ENCODE measurements at regions not wholly inside any gene's neighbourhood (a gene's known extent, or its start where the extent isn't known, plus 50 kb on each side); places are given as distances from the start of the nearest gene placed in this dataset.

- Histone ChIP-seq H3K4me3 (no peak overlapping the region), H3K36me3 (no peaks in the 10 kb centered on the region), H3K27me3 (no peaks in the 10 kb centered on the region), H3K9me3 (no peaks in the 10 kb centered on the region)
- DNase-seq, result no peak
These were observed 256.6 kb upstream of the PPFIA2 start for GRCh38 chr12:82015623-82016347.

GRCh38 chr12:82012176-82012575, 253.0 kb upstream of the PPFIA2 start:
- Histone ChIP-seq H3K9me3 (no peaks in the 10 kb centered on the region), H3K27me3 (no peaks in the 10 kb centered on the region), H3K4me3 (no peak overlapping the region), H3K36me3 (no peaks in the 10 kb centered on the region)
- DNase-seq, result no peak

GRCh38 chr12:82009524-82009923, 250.4 kb upstream of the PPFIA2 start:
- Histone ChIP-seq H3K36me3 (no peaks in the 10 kb centered on the region), H3K9me3 (no peaks in the 10 kb centered on the region), H3K4me3 (no peak overlapping the region), H3K27me3 (no peaks in the 10 kb centered on the region)
- no peak for DNase-seq

DNA sequence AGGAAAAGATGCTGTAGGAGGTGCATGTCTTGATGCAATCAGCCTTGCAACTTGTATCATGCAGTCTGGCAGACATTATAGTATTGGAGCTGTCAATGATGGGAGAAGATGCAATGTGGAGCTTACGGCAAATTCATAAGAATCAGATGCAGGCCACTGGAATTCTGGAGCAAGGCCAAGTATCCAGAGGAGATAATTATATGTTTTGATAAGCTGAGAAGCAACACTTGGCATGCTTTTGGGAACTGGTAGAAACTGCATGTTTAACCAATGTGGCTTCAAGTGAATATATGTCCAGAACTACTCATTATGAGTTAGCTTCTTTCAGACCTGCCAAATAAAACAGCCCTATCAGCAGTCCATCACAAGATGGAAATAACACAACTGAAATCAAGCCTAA, 249.1 kb upstream of the PPFIA2 start:
- Histone ChIP-seq H3K27me3 (no peaks in the 10 kb centered on the region), H3K4me3 (no peak overlapping the region), H3K36me3 (no peaks in the 10 kb centered on the region), H3K9me3 (no peaks in the 10 kb centered on the region)
- DNase-seq, result no peak

DNA sequence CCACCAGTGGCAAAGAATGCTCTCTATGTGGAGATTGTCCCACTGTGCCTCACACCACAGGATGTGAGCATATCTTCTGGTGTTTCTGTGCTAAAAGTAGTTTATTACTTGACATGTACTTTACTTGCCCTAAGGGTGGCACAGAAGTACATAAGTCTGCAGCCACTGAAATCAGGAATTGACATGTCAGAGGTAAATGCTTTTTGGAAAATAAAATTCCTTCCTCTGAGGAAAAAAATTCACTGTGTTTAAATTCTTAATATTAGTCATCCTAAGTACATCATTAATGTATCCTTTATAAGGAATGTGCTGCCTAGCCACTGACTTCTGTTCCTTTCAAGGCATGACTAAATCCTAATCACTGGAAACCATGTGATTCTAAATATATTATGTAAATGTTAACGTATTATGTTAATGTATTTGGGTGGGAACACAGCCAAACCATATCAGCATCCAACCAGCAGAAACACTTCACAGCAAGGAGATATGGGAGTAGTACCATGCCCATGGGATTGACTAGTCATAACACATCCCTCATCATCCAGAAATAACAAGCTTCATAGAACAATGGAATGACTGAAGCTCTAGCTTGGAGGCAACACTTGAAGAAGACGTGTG, 239.7 kb upstream of the PPFIA2 start:
- H3K4me3 ChIP-seq, result no peak overlapping the region
- H3K27me3 ChIP-seq, result no peaks in the 10 kb centered on the region
- peak; percentile 4 for DNase-seq
- H3K36me3 ChIP-seq, result no peaks in the 10 kb centered on the region
- no peaks in the 10 kb centered on the region for H3K9me3 ChIP-seq

- no peak for DNase-seq
These were observed 233.3 kb upstream of the PPFIA2 start for GRCh38 chr12:81992461-81992860.

GRCh38 chr12:81991868-81992267, 232.7 kb upstream of the PPFIA2 start:
- Histone ChIP-seq H3K27me3 (no peaks in the 10 kb centered on the region), H3K4me3 (no peak overlapping the region), H3K36me3 (no peaks in the 10 kb centered on the region), H3K9me3 (no peaks in the 10 kb centered on the region)
- DNase-seq, result no peak

More at GRCh38 chr12:81992461-81992860, 233.3 kb upstream of the PPFIA2 start:
- H3K9me3 ChIP-seq, result no peaks in the 10 kb centered on the region
- no peaks in the 10 kb centered on the region for H3K27me3 ChIP-seq
- H3K4me3 ChIP-seq, result no peak overlapping the region
- H3K36me3 ChIP-seq, result no peaks in the 10 kb centered on the region

DNA sequence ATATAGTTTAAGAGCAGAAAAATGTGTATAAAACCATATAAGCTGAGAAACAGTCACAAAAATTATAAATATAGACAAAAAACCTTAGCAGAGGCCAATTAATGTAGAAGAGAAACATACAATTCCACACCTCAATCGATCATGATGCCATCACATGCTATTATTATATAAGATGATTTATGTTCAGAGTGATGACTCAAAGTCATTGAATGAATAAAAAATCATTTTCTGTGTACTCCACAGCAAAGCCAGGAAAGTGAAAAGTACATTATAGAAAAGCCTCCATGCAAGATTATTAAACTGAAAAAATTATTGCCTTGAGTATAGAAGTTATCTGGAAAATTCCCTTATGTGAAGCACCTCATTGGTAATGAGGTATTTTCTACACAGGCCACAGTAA, 229.2 kb upstream of the PPFIA2 start:
- H3K36me3 ChIP-seq, result no peaks in the 10 kb centered on the region
- no peaks in the 10 kb centered on the region for H3K27me3 ChIP-seq
- H3K9me3 ChIP-seq, result no peaks in the 10 kb centered on the region
- H3K4me3 ChIP-seq, result no peak overlapping the region
- no peak for DNase-seq

GRCh38 chr12:81987371-81987770, 228.2 kb upstream of the PPFIA2 start:
- DNase-seq, result no peak
- H3K9me3 ChIP-seq, result no peaks in the 10 kb centered on the region
- no peaks in the 10 kb centered on the region for H3K27me3 ChIP-seq
- H3K4me3 ChIP-seq, result no peak overlapping the region
- no peaks in the 10 kb centered on the region for H3K36me3 ChIP-seq

GRCh38 chr12:81976661-81977060, 217.5 kb upstream of the PPFIA2 start:
- Histone ChIP-seq H3K4me3 (no peak overlapping the region), H3K36me3 (no peaks in the 10 kb centered on the region), H3K9me3 (no peaks in the 10 kb centered on the region), H3K27me3 (no peaks in the 10 kb centered on the region)
- DNase-seq, result no peak

DNA sequence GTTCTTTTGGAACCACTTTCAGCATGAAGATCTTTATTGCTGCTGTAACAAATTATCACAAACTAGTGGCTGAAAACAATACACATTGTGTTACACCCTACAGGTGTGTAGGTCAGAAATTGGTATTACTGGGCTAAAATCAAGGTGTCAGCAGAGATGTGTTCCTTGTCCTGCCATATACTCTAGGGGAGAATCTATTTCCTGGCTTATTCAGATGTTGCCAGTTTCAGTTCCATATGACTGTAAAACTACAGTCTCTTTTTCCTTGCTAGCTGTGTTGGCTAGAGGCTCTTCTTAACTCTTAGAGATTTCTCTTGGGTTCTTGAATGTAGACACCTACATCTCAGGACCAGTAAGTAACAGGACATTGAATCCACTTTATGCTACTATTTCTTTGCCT, 215.6 kb upstream of the PPFIA2 start:
- Histone ChIP-seq H3K4me3 (no peak overlapping the region), H3K36me3 (no peaks in the 10 kb centered on the region), H3K27me3 (no peaks in the 10 kb centered on the region), H3K9me3 (no peaks in the 10 kb centered on the region)
- DNase-seq, result no peak

DNA sequence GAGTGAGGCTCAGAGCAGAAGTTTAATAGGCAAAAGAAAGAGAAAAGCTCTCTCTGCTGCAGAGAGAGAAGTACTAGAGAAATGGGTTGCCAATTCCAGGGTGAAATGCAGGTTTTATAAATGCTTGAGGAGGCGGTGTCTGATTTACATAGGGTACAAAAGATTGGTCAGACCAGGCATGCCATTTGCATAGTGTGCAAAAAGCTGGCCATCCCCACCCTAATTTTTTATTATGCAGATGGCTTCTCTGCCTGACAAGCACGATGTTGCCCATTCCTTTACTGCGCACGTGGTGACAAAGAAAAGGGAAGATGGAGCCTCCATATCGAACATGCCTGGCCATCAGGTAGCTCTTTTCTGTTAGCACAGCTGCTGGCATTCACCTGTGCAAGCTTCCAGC, 209.3 kb upstream of the PPFIA2 start:
- Histone ChIP-seq H3K4me3 (no peak overlapping the region), H3K36me3 (no peaks in the 10 kb centered on the region), H3K9me3 (no peaks in the 10 kb centered on the region), H3K27me3 (no peaks in the 10 kb centered on the region)
- no peak for DNase-seq

DNA sequence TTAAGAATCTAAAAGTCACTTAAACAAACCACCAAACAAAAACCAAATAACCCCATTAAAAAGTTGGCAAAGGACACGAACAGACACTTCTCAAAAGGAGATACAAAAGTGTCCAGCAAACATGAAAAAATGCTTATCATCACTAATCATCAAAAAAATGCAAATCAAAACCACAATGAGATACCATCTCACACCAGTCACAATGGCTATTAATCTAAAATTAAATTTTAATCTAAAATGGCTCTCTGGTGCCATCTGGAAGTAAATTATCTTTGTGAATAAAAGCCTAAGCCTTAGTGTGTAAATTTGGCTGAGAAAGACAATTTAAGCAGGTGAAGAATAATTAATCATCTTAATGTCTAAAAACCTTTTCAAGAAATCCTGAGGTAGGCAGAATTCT, 204.5 kb upstream of the PPFIA2 start:
- Histone ChIP-seq H3K36me3 (no peaks in the 10 kb centered on the region), H3K4me3 (no peak overlapping the region), H3K9me3 (no peaks in the 10 kb centered on the region), H3K27me3 (no peaks in the 10 kb centered on the region)
- DNase-seq, result no peak

GRCh38 chr12:81963026-81963425, 203.9 kb upstream of the PPFIA2 start:
- Histone ChIP-seq H3K36me3 (no peaks in the 10 kb centered on the region), H3K4me3 (no peak overlapping the region), H3K27me3 (no peaks in the 10 kb centered on the region), H3K9me3 (no peaks in the 10 kb centered on the region)
- DNase-seq, result no peak

DNA sequence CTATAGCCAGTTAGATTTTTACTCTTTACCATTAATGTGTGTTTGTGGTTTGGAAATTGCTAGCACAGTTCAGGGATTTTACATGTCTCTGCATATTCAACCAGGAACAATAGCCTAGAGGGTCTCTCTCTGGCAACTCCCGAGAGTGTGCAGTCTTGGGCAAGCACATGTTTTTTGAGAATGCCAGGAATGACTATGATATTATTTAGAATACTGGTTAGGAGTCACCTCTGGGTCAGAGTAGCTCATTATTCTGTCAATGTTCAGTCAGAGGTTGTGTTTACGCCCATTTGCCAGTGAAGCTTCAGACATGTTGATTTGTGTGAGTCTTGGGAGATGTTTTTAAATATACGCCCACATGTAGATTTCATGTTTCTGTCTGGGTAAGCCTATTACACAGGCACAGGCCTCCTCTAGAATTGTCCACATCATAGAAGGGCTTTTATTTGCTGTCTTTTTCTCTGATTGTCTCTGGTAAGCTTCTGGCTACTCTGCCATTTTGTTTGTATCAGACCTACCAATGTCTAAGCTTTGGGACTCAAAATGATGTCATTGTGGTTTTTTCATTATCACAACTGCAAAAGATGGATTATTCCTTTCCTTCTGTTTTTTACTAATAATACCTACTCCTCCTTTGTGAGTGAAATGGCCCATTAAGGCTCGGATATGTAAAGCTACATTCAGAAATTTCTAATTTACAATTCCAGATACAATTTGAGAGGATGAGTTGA, 203.1 kb upstream of the PPFIA2 start:
- Histone ChIP-seq H3K9me3 (no peaks in the 10 kb centered on the region), H3K4me3 (no peak overlapping the region), H3K27me3 (no peaks in the 10 kb centered on the region), H3K36me3 (no peaks in the 10 kb centered on the region)
- DNase-seq, result no peak

DNA sequence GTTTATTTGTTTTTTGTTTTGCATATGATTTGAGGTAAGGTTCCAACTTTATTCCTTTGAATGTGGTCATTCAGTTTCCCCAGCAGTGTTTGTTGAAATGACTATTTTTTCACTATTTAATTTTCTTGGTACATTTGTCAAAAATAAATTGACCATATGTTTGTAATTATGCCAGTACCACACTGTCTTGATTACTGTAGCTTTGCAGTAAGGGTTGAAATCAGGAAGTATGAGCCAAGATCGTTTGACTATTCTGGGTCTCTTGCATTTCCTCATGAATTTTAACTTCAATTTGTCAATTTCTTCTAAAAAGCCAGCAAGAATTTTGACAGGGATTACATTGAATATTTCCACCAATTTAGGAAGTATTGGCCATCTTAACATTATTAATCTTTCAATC, 199.3 kb upstream of the PPFIA2 start:
- no peaks in the 10 kb centered on the region for H3K9me3 ChIP-seq
- H3K36me3 ChIP-seq, result no peaks in the 10 kb centered on the region
- H3K4me3 ChIP-seq, result no peak overlapping the region
- H3K27me3 ChIP-seq, result no peaks in the 10 kb centered on the region
- no peak for DNase-seq

GRCh38 chr12:81957631-81958030, 198.5 kb upstream of the PPFIA2 start:
- H3K9me3 ChIP-seq, result no peaks in the 10 kb centered on the region
- DNase-seq, result no peak
- no peaks in the 10 kb centered on the region for H3K27me3 ChIP-seq
- no peaks in the 10 kb centered on the region for H3K36me3 ChIP-seq
- no peak overlapping the region for H3K4me3 ChIP-seq

DNA sequence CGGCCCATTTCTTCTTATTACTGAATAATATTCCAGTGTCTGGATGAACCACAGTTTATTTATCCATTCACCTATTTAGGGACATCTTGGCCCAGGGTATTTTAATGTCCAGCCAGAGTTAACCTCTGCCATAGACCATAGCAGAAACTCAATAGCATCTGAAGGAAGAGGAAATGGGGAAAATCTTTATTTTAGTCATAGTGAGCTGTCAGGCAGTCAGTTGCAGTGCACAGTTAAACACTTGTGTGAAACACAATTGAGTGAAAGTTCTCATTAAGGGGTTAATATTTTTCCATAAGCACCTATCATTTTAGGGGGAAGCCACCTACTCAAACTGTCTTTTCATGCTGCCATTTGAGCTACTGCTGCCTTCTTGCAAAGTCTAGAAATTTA, 197.3 kb upstream of the PPFIA2 start:
- Histone ChIP-seq H3K36me3 (no peaks in the 10 kb centered on the region), H3K27me3 (no peaks in the 10 kb centered on the region), H3K4me3 (no peak overlapping the region), H3K9me3 (no peaks in the 10 kb centered on the region)
- no peak for DNase-seq
